ENCODE measurements at regions not wholly inside any gene's neighbourhood (a gene's known extent, or its start where the extent isn't known, plus 50 kb on each side); places are given as distances from the start of the nearest gene placed in this dataset.

- TF ChIP-seq FOXP2 (optimal IDR thresholded peaks at IDR 0.05; ENCODE audit: borderline replicate concordance, extremely low read depth, extremely low read length, insufficient read depth) (no peak), TAF1 (IDR thresholded peaks at IDR 0.05; ENCODE audit: borderline replicate concordance, insufficient read depth, low read length) (no peak), POLR2AphosphoS5 (IDR thresholded peaks at IDR 0.05; ENCODE audit: low read depth, low read length) (no peak), REST (IDR thresholded peaks at IDR 0.05; ENCODE audit: insufficient read depth in 1 of 2, low read depth in 2 of 2, low read length in 2 of 2) (no peak), SIN3A (IDR thresholded peaks at IDR 0.05; ENCODE audit: borderline replicate concordance, insufficient read depth, low read length) (no peak)
These were observed 231.7 kb upstream of the ARRDC4 start for GRCh38 chr15:97728791-97729190.

- TF ChIP-seq REST (IDR thresholded peaks at IDR 0.05; ENCODE audit: insufficient read depth in 1 of 2, low read depth in 2 of 2, low read length in 2 of 2) (no peak), POLR2AphosphoS5 (IDR thresholded peaks at IDR 0.05; ENCODE audit: low read depth, low read length) (no peak), TAF1 (IDR thresholded peaks at IDR 0.05; ENCODE audit: borderline replicate concordance, insufficient read depth, low read length) (no peak), FOXP2 (optimal IDR thresholded peaks at IDR 0.05; ENCODE audit: borderline replicate concordance, extremely low read depth, extremely low read length, insufficient read depth) (no peak), SIN3A (IDR thresholded peaks at IDR 0.05; ENCODE audit: borderline replicate concordance, insufficient read depth, low read length) (no peak)
These were observed 231.2 kb upstream of the ARRDC4 start for GRCh38 chr15:97729270-97729669.

GRCh38 chr15:97730315-97730714, 230.2 kb upstream of the ARRDC4 start:
- TF ChIP-seq REST (IDR thresholded peaks at IDR 0.05; ENCODE audit: insufficient read depth in 1 of 2, low read depth in 2 of 2, low read length in 2 of 2) (peak in 1 of 2 experiments; percentile 75; a peak in 2 of 4 replicates), TAF1 (IDR thresholded peaks at IDR 0.05; ENCODE audit: borderline replicate concordance, insufficient read depth, low read length) (no peak)

DNA sequence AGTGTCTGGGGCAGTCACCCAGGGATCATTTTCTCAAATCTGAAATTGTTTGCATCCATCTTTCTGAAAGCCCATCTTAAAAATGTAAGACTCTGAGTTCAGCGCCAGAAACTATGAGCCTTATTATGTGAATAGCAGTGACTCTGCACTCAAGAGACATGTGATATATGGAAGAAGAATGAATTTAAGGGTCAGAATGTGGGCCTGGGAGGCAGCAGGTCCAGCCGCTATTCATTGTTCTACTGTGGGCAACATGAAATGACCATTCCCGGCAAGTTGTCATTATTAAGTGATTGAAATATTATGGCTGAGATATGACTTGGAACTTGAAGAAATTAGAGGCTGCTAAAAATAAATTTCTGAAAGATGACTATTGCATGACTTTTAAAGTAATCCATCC, 228.6 kb upstream of the ARRDC4 start:
- TF ChIP-seq SIN3A (IDR thresholded peaks at IDR 0.05; ENCODE audit: borderline replicate concordance, insufficient read depth, low read length) (no peak), FOXP2 (optimal IDR thresholded peaks at IDR 0.05; ENCODE audit: borderline replicate concordance, extremely low read depth, extremely low read length, insufficient read depth) (no peak), TAF1 (IDR thresholded peaks at IDR 0.05; ENCODE audit: borderline replicate concordance, insufficient read depth, low read length) (no peak), REST (IDR thresholded peaks at IDR 0.05; ENCODE audit: insufficient read depth in 1 of 2, low read depth in 2 of 2, low read length in 2 of 2) (no peak), POLR2AphosphoS5 (IDR thresholded peaks at IDR 0.05; ENCODE audit: low read depth, low read length) (no peak)

GRCh38 chr15:97733373-97733772, 227.1 kb upstream of the ARRDC4 start:
- TF ChIP-seq POLR2AphosphoS5 (IDR thresholded peaks at IDR 0.05; ENCODE audit: low read depth, low read length) = no peak
- TF ChIP-seq SIN3A (IDR thresholded peaks at IDR 0.05; ENCODE audit: borderline replicate concordance, insufficient read depth, low read length) = no peak
- TF ChIP-seq TAF1 (IDR thresholded peaks at IDR 0.05; ENCODE audit: borderline replicate concordance, insufficient read depth, low read length) = no peak
- no peak for TF ChIP-seq REST (IDR thresholded peaks at IDR 0.05; ENCODE audit: insufficient read depth in 1 of 2, low read depth in 2 of 2, low read length in 2 of 2)
- TF ChIP-seq FOXP2 (optimal IDR thresholded peaks at IDR 0.05; ENCODE audit: borderline replicate concordance, extremely low read depth, extremely low read length, insufficient read depth) = no peak

Data from PFSK-1 (cell line).